ENCODE measurements at regions not wholly inside any gene's neighbourhood (a gene's known extent, or its start where the extent isn't known, plus 50 kb on each side); places are given as distances from the start of the nearest gene placed in this dataset.

DNA sequence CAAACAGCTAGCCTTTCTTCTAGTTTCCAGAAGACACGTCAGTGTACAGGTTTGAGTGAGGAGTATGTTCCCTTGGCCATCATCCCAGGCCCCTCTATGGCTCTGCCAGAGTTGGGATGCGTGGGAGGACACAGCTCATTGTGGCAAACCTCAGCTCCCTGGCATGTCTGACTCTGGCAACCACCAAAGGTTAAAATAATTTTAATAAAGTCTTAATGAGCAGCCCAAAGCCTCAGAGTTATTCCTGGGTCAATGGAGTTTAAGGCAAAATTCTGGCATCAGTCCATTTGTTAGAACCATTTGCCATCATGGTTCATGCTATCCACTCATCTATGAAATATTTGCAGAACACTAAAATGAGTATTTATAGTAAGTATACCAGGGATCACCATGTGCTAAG lies 79.8 kb upstream of the PAPPA start:
- Histone ChIP-seq H3K27me3 (replicated peaks; ENCODE audit: control insufficient read depth, insufficient read depth, low read length) (no peaks in the 10 kb centered on the region; the same call in 1 of the 2 replicates), H3K4me3 (replicated peaks; ENCODE audit: low read depth, low read length) (no peak overlapping the region), H3K36me3 (ENCODE audit: control insufficient read depth, insufficient read depth, low read length) (no peaks in the 10 kb centered on the region)
- TF ChIP-seq, protein P1, sequence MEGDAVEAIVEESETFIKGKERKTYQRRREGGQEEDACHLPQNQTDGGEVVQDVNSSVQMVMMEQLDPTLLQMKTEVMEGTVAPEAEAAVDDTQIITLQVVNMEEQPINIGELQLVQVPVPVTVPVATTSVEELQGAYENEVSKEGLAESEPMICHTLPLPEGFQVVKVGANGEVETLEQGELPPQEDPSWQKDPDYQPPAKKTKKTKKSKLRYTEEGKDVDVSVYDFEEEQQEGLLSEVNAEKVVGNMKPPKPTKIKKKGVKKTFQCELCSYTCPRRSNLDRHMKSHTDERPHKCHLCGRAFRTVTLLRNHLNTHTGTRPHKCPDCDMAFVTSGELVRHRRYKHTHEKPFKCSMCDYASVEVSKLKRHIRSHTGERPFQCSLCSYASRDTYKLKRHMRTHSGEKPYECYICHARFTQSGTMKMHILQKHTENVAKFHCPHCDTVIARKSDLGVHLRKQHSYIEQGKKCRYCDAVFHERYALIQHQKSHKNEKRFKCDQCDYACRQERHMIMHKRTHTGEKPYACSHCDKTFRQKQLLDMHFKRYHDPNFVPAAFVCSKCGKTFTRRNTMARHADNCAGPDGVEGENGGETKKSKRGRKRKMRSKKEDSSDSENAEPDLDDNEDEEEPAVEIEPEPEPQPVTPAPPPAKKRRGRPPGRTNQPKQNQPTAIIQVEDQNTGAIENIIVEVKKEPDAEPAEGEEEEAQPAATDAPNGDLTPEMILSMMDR (IDR thresholded peaks at IDR 0.05; ENCODE audit: insufficient read depth, low read length, poor library complexity, severe bottlenecking), result no peak
- DNase-seq (ENCODE audit: extremely low read depth, insufficient read length), result no peak

DNA sequence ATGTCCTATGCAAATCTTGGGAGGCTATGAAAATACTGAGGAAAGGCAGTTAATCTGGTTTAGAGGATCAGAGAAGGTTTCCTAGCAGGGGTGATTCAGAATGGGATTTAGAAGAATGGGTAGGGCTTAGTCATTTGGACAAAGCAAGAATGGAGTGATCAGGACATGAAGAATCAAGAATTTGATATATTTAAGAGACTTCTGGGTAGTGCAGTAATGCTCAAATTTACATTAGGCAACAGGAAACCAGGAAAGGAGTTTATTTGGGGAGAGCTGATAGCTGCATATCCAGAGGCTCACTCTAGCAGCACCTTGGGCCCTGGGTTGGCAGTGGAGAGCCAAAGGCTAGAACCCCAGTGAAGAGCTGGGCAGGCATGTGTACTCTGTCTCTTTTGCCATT lies 78.9 kb upstream of the PAPPA start:
- no peak overlapping the region for H3K4me3 ChIP-seq (replicated peaks; ENCODE audit: low read depth, low read length)
- DNase-seq (ENCODE audit: extremely low read depth, insufficient read length), result no peak
- H3K36me3 ChIP-seq (ENCODE audit: control insufficient read depth, insufficient read depth, low read length), result no peaks in the 10 kb centered on the region
- TF ChIP-seq, protein P1 (IDR thresholded peaks at IDR 0.05; ENCODE audit: insufficient read depth, low read length, poor library complexity, severe bottlenecking), result no peak
- no peaks in the 10 kb centered on the region; the same call in 1 of the 2 replicates for H3K27me3 ChIP-seq (replicated peaks; ENCODE audit: control insufficient read depth, insufficient read depth, low read length)

DNA sequence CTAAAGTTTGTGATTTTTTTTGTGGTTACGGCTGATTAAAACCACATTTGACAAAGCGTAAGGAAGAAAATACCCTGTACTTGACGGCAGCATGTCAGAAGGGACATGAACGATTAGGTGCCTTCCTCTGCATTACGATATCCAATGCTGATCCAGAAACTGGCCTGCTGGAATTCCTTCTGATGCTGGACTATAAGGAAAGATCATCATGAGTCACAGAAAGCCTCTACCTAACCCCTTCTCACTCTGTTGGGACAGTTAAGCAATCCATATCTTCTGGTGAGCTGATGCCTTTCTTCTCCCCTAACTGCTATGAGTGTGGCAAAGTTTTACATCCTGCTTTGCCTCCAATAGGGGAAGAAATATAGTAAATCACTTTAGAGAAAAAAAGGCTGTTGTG lies 78.4 kb upstream of the PAPPA start:
- H3K27me3 ChIP-seq (replicated peaks; ENCODE audit: control insufficient read depth, insufficient read depth, low read length), result no peaks in the 10 kb centered on the region; the same call in 1 of the 2 replicates
- TF ChIP-seq, protein P1 (IDR thresholded peaks at IDR 0.05; ENCODE audit: insufficient read depth, low read length, poor library complexity, severe bottlenecking), result no peak
- no peak overlapping the region for H3K4me3 ChIP-seq (replicated peaks; ENCODE audit: low read depth, low read length)
- no peak for DNase-seq (ENCODE audit: extremely low read depth, insufficient read length)
- H3K36me3 ChIP-seq (ENCODE audit: control insufficient read depth, insufficient read depth, low read length), result no peaks in the 10 kb centered on the region

DNA sequence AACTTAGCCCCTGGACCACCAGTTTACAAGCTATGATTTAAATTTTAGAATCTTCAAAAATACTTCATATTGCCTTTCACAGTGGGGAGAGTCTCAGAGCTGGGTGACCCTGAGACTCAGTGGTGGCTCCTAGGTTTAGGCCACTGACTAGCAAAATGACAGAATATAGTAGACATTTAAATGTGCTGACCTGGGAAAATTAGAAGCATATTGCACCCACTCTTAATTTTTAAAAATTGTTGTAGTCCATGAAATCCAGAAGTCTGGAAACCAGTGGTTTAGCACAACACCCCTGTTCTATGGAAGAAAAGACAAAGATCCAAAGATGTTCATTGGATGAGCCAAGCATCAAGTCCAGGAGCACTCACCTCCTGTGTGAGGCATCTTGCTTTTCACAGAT lies 75.0 kb upstream of the PAPPA start:
- H3K27me3 ChIP-seq (replicated peaks; ENCODE audit: control insufficient read depth, insufficient read depth, low read length), result no peaks in the 10 kb centered on the region; the same call in 1 of the 2 replicates
- no peak for DNase-seq (ENCODE audit: extremely low read depth, insufficient read length)
- no peaks in the 10 kb centered on the region for H3K36me3 ChIP-seq (ENCODE audit: control insufficient read depth, insufficient read depth, low read length)
- no peak overlapping the region for H3K4me3 ChIP-seq (replicated peaks; ENCODE audit: low read depth, low read length)
- TF ChIP-seq, protein P1 (IDR thresholded peaks at IDR 0.05; ENCODE audit: insufficient read depth, low read length, poor library complexity, severe bottlenecking), result no peak

DNA sequence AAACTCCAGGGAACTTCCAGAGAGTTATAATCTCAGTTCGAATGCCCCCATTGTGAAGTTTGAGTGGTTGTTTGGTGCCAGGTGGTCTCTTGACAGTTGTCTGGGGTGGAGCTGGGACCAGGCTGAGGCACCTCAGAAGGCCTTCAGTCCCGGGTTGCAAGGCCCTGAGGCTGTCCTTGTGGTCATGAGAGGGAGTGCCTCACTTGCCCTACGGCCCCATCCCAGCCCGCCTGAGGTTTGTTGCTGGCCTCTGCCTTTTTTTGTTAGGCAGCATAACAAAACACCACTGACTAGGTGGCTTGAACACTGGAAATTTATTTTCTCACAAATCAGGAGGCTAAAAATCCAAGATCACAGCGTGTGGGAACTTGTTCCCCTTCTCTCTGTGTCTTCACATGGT lies 73.0 kb upstream of the PAPPA start:
- no peak for DNase-seq (ENCODE audit: extremely low read depth, insufficient read length)
- no peak overlapping the region for H3K4me3 ChIP-seq (replicated peaks; ENCODE audit: low read depth, low read length)
- H3K27me3 ChIP-seq (replicated peaks; ENCODE audit: control insufficient read depth, insufficient read depth, low read length), result no peaks in the 10 kb centered on the region
- H3K36me3 ChIP-seq (ENCODE audit: control insufficient read depth, insufficient read depth, low read length), result no peaks in the 10 kb centered on the region
- TF ChIP-seq, protein P1 (IDR thresholded peaks at IDR 0.05; ENCODE audit: insufficient read depth, low read length, poor library complexity, severe bottlenecking), result no peak

Measured in GM06990 (cell line).